ENCODE measurements at regions not wholly inside any gene's neighbourhood (a gene's known extent, or its start where the extent isn't known, plus 50 kb on each side); places are given as distances from the start of the nearest gene placed in this dataset.
"Not testable (repeated sequence)": the region's sequence is repeated elsewhere in the genome, so short reads cannot be mapped to it uniquely, and the experiment has no call there.

DNA sequence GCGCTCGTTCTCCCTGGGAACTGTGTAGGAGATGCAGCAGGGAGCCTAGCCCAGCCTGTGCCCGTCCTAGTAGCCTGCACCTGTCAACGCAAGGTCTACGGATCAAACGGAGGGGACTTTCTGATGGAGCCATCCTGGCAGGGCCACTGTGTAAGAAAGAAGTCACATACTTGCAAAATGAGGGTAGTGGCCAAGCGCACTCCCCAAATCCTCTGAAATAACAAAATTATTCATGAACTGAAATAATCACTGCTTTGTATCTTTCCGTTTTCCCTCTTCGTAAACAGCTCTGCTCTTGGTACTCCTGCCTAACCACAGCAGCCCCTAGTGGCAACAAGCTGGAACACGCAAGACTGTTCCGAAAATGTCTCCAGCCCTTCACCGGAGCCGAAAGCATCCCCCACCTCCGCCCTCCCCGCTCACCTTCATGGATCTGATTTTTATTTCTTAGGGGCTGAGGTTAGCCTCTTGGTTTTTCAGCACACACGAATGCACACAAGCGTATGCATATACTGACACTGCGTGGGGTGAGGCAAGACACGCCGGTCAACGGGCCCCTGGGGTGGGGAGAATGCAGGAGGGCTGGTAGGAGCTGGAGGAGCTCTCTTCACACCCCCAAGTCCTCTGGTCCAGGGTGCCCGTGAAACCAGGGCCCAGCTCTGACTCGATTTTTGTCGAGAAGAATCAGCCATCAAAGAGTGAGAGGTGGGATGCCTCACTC, 100.8 kb downstream of the ABCC12 start:
- peak; percentile 33 to 41 for DNase-seq

DNA sequence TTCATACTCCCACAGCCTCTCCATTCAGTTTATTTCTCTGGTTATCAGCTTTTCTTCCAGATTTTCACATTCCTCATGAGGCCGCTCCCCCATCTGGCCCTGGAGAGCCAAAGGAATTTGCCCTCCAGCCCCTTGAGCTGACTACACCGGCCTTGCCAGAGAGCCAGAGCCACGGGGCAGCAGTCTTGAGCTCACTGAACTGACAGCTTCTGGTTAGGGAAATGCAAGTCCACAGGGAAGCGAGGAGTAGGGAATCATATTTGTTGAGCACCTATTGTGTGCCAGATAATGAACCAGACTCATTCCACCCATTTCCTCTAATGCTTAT, 102.4 kb downstream of the ABCC12 start:
- DNase-seq: no peak

DNA sequence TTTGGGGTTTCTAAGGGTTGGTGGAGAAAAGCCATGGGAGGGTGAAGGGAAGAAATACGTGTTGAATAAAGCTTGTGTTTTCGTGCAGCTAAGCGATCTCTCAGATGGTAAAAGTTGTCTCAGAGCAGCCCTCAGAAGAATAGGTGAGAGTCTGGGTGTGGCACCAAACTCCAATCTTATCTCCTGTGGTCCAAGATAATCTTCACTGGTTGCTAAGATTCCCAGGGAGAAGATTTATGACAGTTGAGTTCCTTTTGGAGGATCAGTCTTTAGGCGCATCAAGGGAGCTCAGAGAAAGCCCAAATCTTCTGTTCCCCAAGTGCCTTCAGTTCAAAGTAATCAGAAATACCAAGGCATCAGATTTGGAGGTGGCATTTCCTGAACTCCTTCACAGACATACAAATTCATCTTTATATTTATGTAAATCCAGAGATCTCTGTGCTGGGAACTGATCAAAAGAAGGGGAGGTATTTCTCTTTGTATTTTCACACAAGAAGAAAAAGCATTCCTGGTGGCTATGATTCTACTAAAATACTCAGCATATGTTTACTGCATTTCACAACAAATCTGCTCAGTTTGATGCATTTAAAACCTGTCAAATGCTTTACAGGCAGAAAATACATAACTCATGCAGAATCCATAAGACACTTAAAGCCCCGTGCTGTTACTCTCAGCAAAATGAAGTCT, 102.9 kb downstream of the ABCC12 start:
- DNase-seq: no peak

DNA sequence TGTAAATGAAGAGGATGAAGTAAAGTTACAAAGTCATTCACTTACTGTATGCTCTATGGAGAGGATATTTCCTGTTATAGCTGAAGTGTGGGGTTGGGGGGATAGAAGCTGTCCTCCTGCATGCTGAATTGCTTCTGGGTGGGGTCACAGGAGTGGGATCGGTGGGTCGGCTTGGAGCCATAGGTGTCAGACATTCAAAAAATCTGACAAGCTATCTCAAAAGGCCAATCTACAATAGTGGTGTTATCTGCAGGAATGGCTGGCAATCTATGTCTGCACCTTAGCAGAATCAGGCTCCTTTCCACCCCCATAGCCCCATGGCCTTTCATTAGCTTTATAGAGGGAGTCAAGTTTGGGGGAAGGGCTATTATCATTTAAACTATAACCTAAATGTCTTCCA, 104.9 kb downstream of the ABCC12 start:
- no peak for DNase-seq

DNA sequence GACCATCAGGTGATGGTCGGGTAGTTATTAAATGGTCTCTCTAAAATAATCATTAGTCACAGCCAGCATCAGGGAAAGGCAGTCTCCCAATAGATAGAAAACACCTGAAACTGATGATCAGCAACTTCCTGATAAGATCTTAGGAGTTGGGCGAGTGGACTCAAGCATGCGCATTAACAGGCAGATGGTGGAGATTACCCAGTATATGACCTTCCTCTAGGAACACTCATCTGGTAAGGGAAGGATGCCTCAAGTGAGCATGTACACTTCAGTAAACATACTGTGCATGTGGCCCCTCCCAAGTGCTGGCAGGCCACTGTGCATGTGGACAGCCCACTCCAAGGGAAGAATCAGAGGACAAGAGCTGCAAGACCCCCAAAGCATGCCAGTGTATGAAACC, 105.9 kb downstream of the ABCC12 start:
- no peak for DNase-seq

DNA sequence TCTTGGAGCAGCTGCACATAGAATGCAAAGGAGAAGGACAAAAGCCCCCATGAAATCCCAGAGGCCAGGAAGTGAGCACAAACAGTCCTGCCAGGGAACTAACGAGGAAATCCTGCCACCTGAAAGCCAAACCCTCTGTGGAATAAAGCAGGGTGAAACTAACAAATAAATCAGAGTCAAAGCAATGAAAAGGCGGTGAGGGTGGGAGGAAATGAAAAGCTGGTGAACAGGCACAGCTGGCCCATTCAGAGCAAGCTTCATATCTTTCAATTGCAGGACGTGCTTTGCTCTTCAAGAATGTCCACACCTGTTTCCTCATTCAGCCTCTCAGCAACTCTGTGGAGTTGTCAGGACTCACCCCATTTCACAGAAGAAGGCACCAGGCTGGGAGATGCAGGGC, 108.1 kb downstream of the ABCC12 start:
- no peak for DNase-seq

DNA sequence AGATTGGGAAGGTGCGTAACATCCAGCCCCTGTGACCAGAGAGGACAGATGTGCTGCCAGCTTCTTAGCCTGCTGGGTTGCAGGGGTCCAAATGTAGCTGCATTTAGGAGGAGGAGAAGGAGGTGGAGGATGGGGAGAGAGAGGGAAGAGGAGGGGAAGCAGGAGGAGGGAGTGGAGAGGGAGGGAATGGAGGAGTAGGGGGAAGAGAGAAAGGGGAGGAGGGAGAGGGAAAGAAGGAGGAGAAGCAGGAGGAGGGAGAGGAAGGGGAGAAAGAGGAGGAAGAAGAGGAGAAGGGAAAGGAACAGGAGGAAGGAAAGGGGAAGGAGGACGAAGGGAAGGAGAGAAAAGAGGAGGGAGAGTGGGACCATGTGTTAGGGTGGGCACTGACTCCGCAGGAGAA, 108.6 kb downstream of the ABCC12 start:
- DNase-seq: no peak

DNA sequence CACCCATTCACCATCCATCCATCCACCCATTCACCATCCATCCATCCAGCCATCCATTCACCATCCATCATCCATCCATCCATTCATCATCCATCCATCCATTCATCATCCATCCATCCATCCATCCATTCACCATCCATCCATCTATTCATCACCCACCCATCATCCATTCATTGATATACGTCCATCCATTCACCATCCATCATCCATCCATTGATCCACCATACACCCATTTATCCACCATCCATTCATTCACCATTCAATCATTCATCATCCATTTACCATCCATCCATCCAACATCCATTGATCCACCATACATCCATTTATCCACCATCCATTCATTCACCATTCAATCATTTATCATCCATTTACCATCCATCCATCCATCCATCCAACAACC, 111.7 kb downstream of the ABCC12 start:
- DNase-seq: no peak

DNA sequence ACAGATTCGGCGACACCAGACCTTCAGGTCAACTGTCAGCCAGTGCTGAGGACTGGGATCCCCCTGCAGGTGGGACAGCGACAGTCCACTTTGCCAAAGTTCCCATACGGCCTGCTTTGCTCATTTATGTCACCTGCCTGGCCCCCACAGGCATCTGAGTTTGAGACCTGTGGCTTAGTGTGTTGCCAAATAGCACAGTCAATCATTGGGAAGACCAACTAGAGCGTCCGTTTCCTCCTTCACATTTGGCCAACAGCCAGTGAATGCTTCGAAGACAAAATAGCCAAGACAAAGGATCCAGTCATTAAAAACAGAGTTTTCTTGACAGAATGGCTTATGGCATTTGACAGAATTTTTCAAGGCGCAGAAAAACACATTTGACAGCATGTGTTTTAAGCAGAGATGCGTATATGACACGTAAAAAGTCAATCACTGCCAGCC, 113.8 kb downstream of the ABCC12 start:
- no peak for DNase-seq

DNA sequence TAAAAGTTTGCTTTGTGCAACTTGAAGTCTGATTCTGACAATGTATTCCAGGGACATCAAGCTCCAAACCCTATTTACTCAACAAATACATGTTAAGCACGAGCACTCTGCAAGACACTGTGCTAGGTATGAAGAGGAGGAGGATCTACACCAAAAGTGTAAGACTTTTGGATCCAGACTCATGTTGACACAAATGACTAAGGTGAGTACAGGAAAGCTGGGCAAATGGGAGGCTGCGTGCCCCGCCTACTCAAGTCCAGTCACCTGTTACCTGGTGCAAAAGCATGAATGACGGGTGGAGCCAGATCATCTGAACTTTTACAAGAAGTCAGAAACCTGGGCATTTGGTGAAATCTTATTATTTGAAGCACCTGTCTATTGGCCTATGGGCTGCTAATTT, 120.7 kb downstream of the ABCC12 start:
- DNase-seq: no peak

DNA sequence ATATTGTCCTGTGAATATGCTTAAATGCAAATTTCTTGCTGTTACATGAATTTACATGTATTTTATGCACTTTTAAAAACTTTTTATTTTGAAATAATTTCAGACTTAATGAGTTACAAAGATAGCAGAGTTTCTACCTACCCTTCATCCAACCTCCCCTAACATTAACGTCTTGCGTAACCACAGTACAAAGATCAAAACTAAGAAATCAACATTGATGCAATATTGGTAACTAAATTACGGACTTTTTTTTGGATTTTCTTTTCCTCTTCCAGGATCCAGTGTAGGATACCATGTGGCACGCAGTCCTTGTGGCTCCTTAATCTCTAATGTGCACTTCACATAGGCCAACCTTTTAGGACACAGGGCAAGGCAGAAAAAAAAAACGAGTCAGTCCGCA, 124.9 kb downstream of the ABCC12 start:
- DNase-seq: no peak

DNA sequence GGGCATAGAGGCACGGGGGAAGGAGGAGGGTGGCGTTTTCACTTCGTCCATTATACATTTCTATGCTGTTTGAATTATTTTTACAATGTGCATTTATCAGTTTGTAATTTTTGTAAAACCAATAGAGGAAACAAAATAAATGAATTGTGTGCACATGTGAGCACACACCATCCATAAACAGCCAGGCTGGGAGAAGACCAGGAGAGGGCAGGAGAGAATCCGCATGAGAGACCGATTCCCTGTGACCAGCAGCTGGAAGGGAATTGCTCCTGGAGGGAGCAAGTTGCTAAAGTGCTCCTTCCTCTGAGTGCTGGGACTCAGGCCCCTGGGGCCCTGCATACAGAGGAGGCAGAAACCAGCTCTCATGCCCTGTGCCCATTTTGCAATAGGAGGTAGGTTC, 126.0 kb downstream of the ABCC12 start:
- no peak for DNase-seq

DNA sequence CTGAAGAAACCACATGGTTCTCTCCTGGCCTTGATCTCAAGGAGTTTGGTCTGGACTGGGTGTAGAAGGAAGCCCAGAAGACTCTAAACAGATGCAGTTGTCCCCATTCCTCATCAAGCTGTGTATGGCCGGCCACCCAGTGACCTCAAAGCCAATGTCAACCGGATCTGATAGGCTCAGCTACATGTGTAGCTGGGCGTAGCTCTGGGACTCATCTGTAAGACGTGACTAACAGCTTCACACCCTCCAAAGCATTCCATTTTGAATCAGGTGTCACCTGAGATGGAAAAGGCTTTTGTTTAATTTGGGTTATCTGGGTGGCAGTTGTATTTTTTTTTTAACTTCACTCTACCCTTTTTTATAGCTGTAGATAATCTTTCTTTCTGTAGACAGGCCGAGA, 130.4 kb downstream of the ABCC12 start:
- DNase-seq: no peak

DNA sequence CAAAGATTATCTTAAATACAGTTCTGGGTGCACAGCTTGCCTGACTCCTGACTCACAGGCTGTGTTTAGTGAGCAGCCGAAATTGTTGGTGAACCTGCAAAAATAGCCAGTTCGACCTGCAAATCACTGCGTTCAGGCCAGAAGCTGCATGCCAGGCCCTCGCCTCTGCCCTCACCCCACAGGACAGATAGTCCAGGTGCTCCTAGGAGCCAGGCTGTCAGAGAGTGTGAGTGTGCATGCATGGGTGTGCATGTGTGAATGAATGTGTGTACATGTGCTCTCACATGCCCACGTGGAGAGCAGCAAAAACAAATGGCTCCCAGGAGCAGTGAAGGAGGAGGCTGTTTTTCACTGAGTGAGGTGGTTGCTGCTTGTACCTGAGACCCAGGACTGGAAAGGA, 131.8 kb downstream of the ABCC12 start:
- no peak for DNase-seq

DNA sequence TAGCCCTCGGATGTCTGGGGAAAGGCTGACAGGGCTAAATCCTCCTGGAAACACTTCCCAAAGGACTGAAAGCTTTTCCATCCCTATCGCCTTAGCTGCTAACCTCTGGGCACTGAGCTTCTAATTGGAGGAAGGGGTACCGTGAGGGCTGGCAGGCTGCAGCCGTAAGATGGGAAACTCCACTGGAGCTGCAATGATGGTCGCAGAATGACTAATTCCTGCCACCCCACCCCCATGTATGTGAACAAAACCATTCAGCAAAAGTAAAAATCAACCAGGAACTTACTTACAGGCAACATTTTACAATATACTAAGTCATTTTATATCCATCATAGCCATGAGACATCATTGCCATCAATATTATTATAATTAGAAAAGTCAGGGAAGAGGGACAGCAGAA, 133.3 kb downstream of the ABCC12 start:
- DNase-seq: no peak

DNA sequence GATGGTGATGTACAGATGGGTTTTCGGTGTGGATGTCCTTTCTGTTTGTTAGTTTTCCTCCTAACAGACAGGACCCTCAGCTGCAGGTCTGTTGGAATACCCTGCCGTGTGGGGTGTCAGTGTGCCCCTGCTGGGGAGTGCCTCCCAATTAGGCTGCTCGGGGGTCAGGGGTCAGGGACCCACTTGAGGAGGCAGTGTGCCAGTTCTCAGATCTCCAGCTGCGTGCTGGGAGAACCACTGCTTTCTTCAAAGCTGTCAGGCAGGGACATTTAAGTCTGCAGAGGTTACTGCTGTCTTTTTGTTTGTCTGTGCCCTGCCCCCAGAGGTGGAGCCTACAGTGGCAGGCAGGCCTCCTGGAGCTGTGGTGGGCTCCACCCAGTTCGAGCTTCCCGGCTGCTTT, 135.2 kb downstream of the ABCC12 start:
- not testable (repeated sequence) for DNase-seq

DNA sequence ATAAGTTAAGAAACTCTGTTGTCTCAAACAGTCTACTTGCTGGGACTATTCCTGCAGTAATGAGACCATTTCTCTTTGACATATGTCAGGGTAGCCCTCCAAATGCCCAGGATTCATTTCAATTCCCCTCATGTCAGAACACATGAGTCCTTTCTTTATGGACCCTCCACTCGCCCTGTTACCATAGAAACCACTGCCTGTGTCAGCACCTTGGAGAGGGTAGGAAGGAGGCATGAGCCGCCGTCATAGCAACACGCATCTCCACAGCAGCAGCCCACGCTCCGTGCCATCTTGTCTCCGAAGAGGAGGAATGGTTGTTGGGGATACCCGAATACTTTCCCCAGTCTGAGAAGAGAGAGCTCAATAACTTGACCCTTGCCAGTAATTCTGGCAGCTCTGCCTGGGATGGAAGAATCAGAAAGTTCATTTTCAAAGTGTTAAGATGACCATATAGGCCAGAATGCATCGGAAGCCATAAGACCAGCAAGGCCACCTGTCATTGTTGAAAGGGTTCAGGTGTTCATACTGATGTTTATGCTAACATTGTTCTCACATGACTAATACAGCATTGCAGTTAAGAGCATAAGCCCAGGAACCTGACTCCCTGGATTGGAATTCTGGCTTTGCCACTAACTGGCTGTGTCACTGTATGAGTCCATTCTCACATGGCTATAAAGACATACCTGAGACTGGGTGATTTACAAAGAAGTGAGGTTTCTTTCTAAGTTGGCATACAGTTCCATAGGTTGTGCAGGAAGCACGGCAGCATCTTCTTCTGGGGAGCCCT, 141.3 kb downstream of the ABCC12 start:
- no peak for DNase-seq

DNA sequence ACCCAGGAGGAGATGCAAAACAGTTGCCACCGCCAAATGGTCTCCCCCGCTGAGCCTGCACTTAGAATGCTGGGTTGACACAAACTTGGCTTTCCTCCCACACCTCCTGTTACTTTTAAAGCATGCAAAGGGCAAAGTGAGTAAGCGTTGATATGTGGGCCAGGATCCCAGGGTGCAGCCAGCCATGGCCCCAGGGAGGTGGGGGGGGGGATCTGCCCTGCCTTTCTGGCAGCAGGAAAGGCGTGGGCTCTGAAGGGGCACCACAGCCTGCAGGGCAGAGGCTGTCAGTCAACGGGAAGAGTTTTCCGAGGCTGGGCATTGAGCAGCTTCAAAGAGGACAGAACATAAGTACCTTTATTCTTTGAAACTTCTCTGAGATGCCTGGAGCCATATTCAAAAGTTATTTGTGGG, 142.3 kb downstream of the ABCC12 start:
- DNase-seq: no peak

DNA sequence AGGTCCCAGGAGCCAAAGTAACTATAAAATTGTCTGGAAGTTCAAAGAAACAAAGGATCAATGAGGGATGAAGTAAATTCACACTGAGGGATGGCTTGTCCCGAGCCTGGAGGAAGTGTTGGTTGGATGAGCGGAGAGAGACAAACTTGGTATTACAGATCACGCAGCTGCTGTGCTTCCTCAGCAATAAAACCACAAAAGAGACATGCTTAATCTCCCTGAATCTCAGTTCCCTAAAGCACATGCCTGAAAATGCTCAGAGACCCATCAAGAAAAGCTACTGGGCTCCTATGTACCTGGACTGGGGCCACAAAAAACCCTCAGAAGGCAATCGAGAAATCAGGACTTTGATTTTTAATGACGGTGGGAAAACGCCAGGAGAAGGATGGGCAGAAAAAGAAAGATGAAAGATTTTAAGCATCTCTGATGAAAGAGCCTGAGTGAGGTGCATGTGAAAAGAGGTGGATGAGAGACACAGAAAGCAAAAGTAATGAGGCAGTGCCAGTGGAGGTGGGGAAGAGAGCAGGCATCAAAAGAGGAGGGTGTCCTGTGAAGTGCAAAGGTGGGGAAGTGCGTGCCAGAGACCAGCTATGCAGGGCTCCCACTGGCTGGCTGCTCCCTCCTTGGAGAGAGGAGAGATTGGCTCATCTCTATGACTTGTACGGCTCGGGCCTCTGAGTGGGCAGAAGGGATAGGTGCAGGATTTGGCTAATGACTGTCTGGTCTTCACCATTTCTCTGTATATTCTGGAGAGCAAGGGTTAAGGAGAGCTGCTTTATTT, 143.7 kb downstream of the ABCC12 start:
- DNase-seq: no peak

DNA sequence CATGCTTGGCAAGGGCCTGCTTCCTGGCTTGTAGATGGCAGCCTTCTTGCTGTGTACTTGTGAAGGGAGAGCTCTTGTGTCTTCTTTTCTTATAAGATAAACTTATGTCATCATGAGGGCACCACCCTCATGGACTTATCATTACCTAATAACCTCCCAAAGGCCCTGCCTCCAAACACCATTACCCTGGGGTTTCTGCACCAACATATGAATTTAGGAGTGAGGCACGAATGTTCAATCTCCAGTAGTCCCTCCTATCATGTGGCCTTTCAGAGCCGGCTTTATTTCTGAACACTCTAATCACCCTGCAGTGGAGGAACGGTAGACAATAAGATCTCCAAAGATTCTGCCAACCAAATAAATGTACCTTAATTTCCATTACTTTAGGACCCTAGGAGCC, 144.3 kb downstream of the ABCC12 start:
- DNase-seq: no peak

DNA sequence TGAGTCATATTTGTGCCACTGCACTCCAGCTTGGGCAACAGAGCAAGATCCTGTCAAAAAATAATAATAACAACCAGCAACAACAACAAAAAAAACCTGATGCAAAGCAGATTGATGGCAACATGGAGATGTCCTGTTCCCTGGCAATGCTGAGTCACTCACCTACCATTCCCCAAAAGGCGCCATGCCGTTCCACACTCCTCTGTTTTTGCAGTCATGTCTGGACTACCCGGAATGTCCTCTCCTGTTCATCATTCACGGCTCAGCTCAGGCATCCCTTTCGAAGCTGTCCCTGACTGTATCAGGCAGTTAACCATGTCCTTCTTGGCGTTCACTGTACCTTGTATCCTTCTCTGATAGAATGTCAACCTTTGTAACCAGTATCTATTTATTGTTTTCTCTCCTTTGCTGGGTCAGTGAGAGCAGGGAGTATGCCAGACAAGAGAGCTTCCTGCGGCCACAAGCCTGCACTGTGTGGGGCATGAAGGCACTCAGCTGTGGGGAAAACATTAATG, 147.7 kb downstream of the ABCC12 start:
- no peak for DNase-seq

DNA sequence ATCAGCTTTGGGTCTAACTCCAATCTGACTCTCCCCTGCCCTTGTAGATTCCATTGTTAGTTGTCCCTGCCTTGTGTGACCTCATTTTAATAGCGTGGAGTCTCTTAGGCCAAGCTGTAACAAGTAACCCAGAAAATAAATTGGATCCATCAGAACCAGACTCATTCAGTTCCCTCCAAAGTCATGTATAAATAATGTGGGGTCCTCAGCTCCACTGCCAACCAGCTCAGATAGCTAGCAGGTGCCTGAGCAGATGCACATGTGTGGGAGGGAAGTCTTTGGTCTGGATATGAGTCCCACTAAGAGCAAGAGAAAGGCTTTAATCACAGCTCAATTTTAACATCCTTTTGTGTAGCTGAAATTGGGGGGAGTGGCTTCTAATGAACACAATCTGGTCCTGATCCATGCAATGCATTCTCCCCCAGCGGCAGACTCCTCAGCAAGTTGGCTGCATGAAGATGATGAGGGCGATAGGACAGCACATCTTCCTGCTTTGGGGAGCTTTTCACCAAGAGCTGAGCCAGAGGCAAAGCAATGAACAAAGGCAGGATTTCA, 151.6 kb downstream of the ABCC12 start:
- DNase-seq: no peak
